CD14-positive monocyte (primary cell): ENCODE measurements at regions not wholly inside any gene's neighbourhood (a gene's known extent, or its start where the extent isn't known, plus 50 kb on each side); places are given as distances from the start of the nearest gene placed in this dataset.

Experiments
- DNase-seq, 3 donors: peaks; one replicate each; pipeline ENCODE4 v3.0.0-alpha.2; 2011 to 2022
- H2AFZ ChIP-seq: 2 replicates; pipeline ENCODE4 v1.6.0; 2012; ENCODE audit warnings: mild to moderate bottlenecking, low read depth, low read length, inconsistent platforms; ENCODE audit not compliant: insufficient read depth, poor library complexity, severe bottlenecking
- H3K27ac ChIP-seq, 2 donors: 1 replicate in 1 of 2; 2 replicates in 1 of 2; pipeline ENCODE4 v1.5.1; 2012 to 2013; ENCODE audit warnings: low read length in 2 of 2, control low read depth in 1 of 2, inconsistent platforms in 1 of 2, low read depth in 1 of 2, mild to moderate bottlenecking in 1 of 2
- H3K27me3 ChIP-seq, 2 donors: one replicate each; pipeline versions ENCODE4 v1.6.0 to v1.6.1; 2011 to 2013; ENCODE audit warnings: low read length in 2 of 2; ENCODE audit not compliant: control insufficient read depth in 2 of 2, insufficient read depth in 2 of 2
- H3K36me3 ChIP-seq, 2 donors: replicated peaks in 1 of 2; 1 replicate in 1 of 2; 2 replicates in 1 of 2; pipeline versions ENCODE4 v1.5.1 to v1.6.1; 2012 to 2013; ENCODE audit warnings: low read length in 2 of 2, control low read depth in 1 of 2, inconsistent platforms in 1 of 2, mild to moderate bottlenecking in 1 of 2; ENCODE audit not compliant: insufficient read depth in 2 of 2, control insufficient read depth in 1 of 2
- H3K4me1 ChIP-seq, 2 donors: 1 replicate in 1 of 2; 2 replicates in 1 of 2; pipeline versions ENCODE4 v1.5.1 to v1.6.1; 2012 to 2013; ENCODE audit warnings: low read length in 2 of 2, control low read depth in 1 of 2, inconsistent platforms in 1 of 2, mild to moderate bottlenecking in 1 of 2, moderate library complexity in 1 of 2; ENCODE audit not compliant: insufficient read depth in 2 of 2, control insufficient read depth in 1 of 2
- H3K4me2 ChIP-seq: replicated peaks from 2 replicates; pipeline ENCODE3; 2012; ENCODE audit warnings: low read length, moderate library complexity, mild to moderate bottlenecking; ENCODE audit not compliant: poor library complexity, severe bottlenecking; ENCODE audit errors: extremely low read depth
- H3K4me3 ChIP-seq, 3 experiments: fragments of 200-600 bp in 1 of 3; sonication (generic) in 1 of 3; replicated peaks in 1 of 3; 1 replicate in 2 of 3; 2 replicates in 1 of 3; pipeline ENCODE4 v1.5.1; 2011 to 2013; ENCODE audit warnings: low read length in 3 of 3, mild to moderate bottlenecking in 3 of 3, control low read depth in 2 of 3, low read depth in 2 of 3, inconsistent platforms in 1 of 3, moderate library complexity in 1 of 3
- H3K79me2 ChIP-seq: 2 replicates; pipeline ENCODE4 v1.6.0; 2012; ENCODE audit warnings: mild to moderate bottlenecking, control low read depth, inconsistent platforms, low read length, moderate library complexity; ENCODE audit not compliant: insufficient read depth
- H3K9ac ChIP-seq: 2 replicates; pipeline ENCODE4 v1.6.0; 2017; ENCODE audit warnings: low read length, mild to moderate bottlenecking; ENCODE audit not compliant: insufficient read depth, poor library complexity, severe bottlenecking
- H3K9me3 ChIP-seq, 2 donors: replicated peaks in 1 of 2; 1 replicate in 1 of 2; 2 replicates in 1 of 2; pipeline versions ENCODE4 v1.5.1 to v1.6.1; 2012 to 2013; ENCODE audit warnings: low read length in 2 of 2, control low read depth in 1 of 2; ENCODE audit not compliant: control insufficient read depth in 1 of 2, insufficient read depth in 1 of 2
- H4K20me1 ChIP-seq: 2 replicates; pipeline ENCODE4 v1.6.0; 2012; ENCODE audit warnings: mild to moderate bottlenecking, low read length, control low read depth, moderate library complexity; ENCODE audit not compliant: insufficient read depth
- H3K27ac Mint-ChIP-seq, 7 donors: one replicate each; pipeline ENCODE4 v1.8.0; 2020; ENCODE audit warnings: mild to moderate bottlenecking in 7 of 7, mixed read lengths in 7 of 7, moderate library complexity in 6 of 7, inconsistent platforms in 2 of 7
- H3K27me3 Mint-ChIP-seq, 3 donors: one replicate each; pipeline ENCODE4 v1.8.0; 2021 to 2022; ENCODE audit warnings: low read depth in 3 of 3, mild to moderate bottlenecking in 3 of 3, mixed read lengths in 3 of 3, moderate library complexity in 3 of 3, inconsistent platforms in 1 of 3
- H3K36me3 Mint-ChIP-seq, 2 donors: one replicate each; pipeline ENCODE4 v1.8.0; 2020; ENCODE audit warnings: mixed read lengths in 2 of 2, inconsistent platforms in 1 of 2, mild to moderate bottlenecking in 1 of 2
- H3K4me1 Mint-ChIP-seq: one replicate; pipeline ENCODE4 v1.8.0; 2020; ENCODE audit warnings: mild to moderate bottlenecking, mixed read lengths
- H3K4me3 Mint-ChIP-seq, 2 donors: one replicate each; pipeline ENCODE4 v1.8.0; 2020; ENCODE audit warnings: mild to moderate bottlenecking in 2 of 2, mixed read lengths in 2 of 2, moderate library complexity in 1 of 2
- H3K9me3 Mint-ChIP-seq, 7 donors: one replicate each; pipeline ENCODE4 v1.8.0; 2020 to 2022; ENCODE audit warnings: mixed read lengths in 7 of 7, mild to moderate bottlenecking in 6 of 7, moderate library complexity in 6 of 7, inconsistent platforms in 2 of 7
- WGBS: methylation state at CpG from one replicate; pipeline ENCODE4 v1.1.5; 2013; ENCODE audit warnings: missing lambda C conversion rate; ENCODE audit not compliant: insufficient coverage; 5-methylcytosine and 5-hydroxymethylcytosine counted together
- intact Hi-C, 2 donors: fragments of 100-400 bp; cut with micrococcal nuclease; formaldehyde crosslinking; loops; one replicate each; pipeline versions ENCODE4 v1.15.0 to v1.15.1; 2023
- TF ChIP-seq, protein P1 (sequence below): fragments of 200-600 bp; IDR thresholded peaks from one replicate; pipeline ENCODE4 v1.8.0; 2022; ENCODE audit warnings: antibody characterized with exemption, mild to moderate bottlenecking

DNA sequence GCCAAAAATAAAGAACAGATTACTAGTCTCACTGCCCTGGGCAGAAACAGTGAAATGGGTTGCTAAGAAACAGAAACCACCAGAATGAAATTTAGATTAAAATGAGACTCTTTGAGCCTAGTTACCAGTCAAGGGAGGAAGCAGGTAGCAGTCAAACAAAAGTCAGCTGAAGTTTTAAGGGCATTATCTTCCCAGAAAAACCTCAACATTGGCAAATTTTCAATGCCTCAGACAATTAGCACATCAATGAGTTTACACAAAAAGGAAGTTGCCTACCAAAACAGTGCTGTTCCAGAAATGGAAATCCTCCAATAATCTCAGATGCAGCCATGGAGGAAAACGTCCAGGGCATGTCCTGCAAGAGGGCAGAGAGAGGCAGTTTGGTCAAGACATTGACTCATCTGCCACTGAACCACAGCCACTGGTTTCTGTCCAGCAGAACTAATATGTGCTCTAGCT, 399.7 kb upstream of the ADGRB3 start:
- H3K9ac ChIP-seq = no peak overlapping the region
- no peak overlapping the region for H2AFZ ChIP-seq

GRCh38 chr6:68233623-68234022, 401.5 kb upstream of the ADGRB3 start:
- no peak overlapping the region for H2AFZ ChIP-seq
- H3K9me3 Mint-ChIP-seq = peaks cover 0 to 2% (median 0%) of the 10 kb centered on the region in 7 donors

More for the DNA sequence above, 399.7 kb upstream of the ADGRB3 start:
- no peak for DNase-seq
- Mint-ChIP-seq H3K27me3 (no peaks in the 10 kb centered on the region), H3K4me1 (no peaks in the 10 kb centered on the region), H3K4me3 (no peak overlapping the region), H3K9me3 (peaks cover 0 to 2% (median 0%) of the 10 kb centered on the region in 7 donors), H3K27ac (no peak overlapping the region), H3K36me3 (no peaks in the 10 kb centered on the region)
- no peaks in the 10 kb centered on the region for H3K9me3 ChIP-seq
- H3K4me3 ChIP-seq = no peak overlapping the region
- no peaks in the 10 kb centered on the region for H4K20me1 ChIP-seq
- 0% methylated on average over 1 of the region's 1 CpG for WGBS
- TF ChIP-seq, protein P1, sequence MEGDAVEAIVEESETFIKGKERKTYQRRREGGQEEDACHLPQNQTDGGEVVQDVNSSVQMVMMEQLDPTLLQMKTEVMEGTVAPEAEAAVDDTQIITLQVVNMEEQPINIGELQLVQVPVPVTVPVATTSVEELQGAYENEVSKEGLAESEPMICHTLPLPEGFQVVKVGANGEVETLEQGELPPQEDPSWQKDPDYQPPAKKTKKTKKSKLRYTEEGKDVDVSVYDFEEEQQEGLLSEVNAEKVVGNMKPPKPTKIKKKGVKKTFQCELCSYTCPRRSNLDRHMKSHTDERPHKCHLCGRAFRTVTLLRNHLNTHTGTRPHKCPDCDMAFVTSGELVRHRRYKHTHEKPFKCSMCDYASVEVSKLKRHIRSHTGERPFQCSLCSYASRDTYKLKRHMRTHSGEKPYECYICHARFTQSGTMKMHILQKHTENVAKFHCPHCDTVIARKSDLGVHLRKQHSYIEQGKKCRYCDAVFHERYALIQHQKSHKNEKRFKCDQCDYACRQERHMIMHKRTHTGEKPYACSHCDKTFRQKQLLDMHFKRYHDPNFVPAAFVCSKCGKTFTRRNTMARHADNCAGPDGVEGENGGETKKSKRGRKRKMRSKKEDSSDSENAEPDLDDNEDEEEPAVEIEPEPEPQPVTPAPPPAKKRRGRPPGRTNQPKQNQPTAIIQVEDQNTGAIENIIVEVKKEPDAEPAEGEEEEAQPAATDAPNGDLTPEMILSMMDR = no peak
- H3K4me1 ChIP-seq = no peaks in the 10 kb centered on the region
- H3K27me3 ChIP-seq = no peaks in the 10 kb centered on the region
- no peaks in the 10 kb centered on the region for H3K79me2 ChIP-seq
- H3K27ac ChIP-seq = no peak overlapping the region
- intact Hi-C loops = no loop called here
- H3K4me2 ChIP-seq = no peak overlapping the region
- no peaks in the 10 kb centered on the region for H3K36me3 ChIP-seq

More at GRCh38 chr6:68233623-68234022, 401.5 kb upstream of the ADGRB3 start:
- Mint-ChIP-seq H3K36me3 (no peaks in the 10 kb centered on the region), H3K27ac (no peak overlapping the region), H3K27me3 (peaks cover 0 to 2% (median 0%) of the 10 kb centered on the region in 3 donors), H3K4me1 (no peaks in the 10 kb centered on the region), H3K4me3 (no peak overlapping the region)
- H3K27ac ChIP-seq = no peak overlapping the region
- no peaks in the 10 kb centered on the region for H3K9me3 ChIP-seq
- no peak overlapping the region for H3K4me2 ChIP-seq
- H3K36me3 ChIP-seq = no peaks in the 10 kb centered on the region
- TF ChIP-seq, protein P1 = no peak
- no peaks in the 10 kb centered on the region for H4K20me1 ChIP-seq
- no peaks in the 10 kb centered on the region for H3K4me1 ChIP-seq
- DNase-seq = no peak
- intact Hi-C loops = no loop called here
- no peaks in the 10 kb centered on the region for H3K79me2 ChIP-seq
- no peaks in the 10 kb centered on the region for H3K27me3 ChIP-seq
- no CpG with 5 or more reads among the region's 2 CpGs for WGBS
- no peak overlapping the region for H3K9ac ChIP-seq
- no peak overlapping the region for H3K4me3 ChIP-seq
